Lung (tissue), 11 donors: ENCODE measurements at regions not wholly inside any gene's neighbourhood (a gene's known extent, or its start where the extent isn't known, plus 50 kb on each side); places are given as distances from the start of the nearest gene placed in this dataset.

Experiments used
- ATAC-seq: fragments of 200-7000 bp; cut with Tn5 transposase; one replicate; pipeline ENCODE4 v1.9.1; 2020; ENCODE audit warnings: moderate number of reproducible peaks; ENCODE audit not compliant: insufficient read depth, low FRiP score
- DNase-seq, 3 donors: peaks; one replicate each; pipeline ENCODE4 v3.0.0-alpha.2; 2013 to 2017
- H3K27ac ChIP-seq, 2 donors: one replicate each; pipeline ENCODE4 v1.5.1; 2013; ENCODE audit warnings: mild to moderate bottlenecking in 2 of 2, moderate library complexity in 2 of 2, control low read depth in 1 of 2, inconsistent platforms in 1 of 2, low read depth in 1 of 2, low read length in 1 of 2
- H3K27me3 ChIP-seq, 3 donors: one replicate each; pipeline ENCODE4 v1.5.1; 2013; ENCODE audit warnings: low read length in 2 of 3; ENCODE audit not compliant: control insufficient read depth in 3 of 3, insufficient read depth in 3 of 3
- H3K36me3 ChIP-seq, 4 donors: one replicate each; pipeline ENCODE4 v1.5.1; 2013; ENCODE audit warnings: low read length in 4 of 4, mild to moderate bottlenecking in 1 of 4, moderate library complexity in 1 of 4; ENCODE audit not compliant: control insufficient read depth in 4 of 4, insufficient read depth in 4 of 4
- H3K4me1 ChIP-seq, 5 donors: one replicate each; pipeline ENCODE4 v1.5.1; 2013; ENCODE audit warnings: low read length in 5 of 5, mild to moderate bottlenecking in 2 of 5, moderate library complexity in 1 of 5; ENCODE audit not compliant: control insufficient read depth in 5 of 5, insufficient read depth in 5 of 5
- H3K4me3 ChIP-seq: one replicate; pipeline ENCODE4 v1.5.1; 2013; ENCODE audit warnings: mild to moderate bottlenecking, control low read depth, moderate library complexity
- H3K9ac ChIP-seq, 2 donors: one replicate each; pipeline ENCODE4 v1.5.1; 2013; ENCODE audit warnings: low read length in 2 of 2, control low read depth in 1 of 2; ENCODE audit not compliant: insufficient read depth in 1 of 2
- H3K9me3 ChIP-seq, 4 donors: one replicate each; pipeline ENCODE4 v1.5.1; 2013; ENCODE audit warnings: low read length in 3 of 4, mild to moderate bottlenecking in 1 of 4, moderate library complexity in 1 of 4; ENCODE audit not compliant: control insufficient read depth in 4 of 4, insufficient read depth in 3 of 4
- CTCF ChIP-seq: IDR thresholded peaks from 2 replicates; pipeline ENCODE4 v1.5.1; 2012; ENCODE audit warnings: mild to moderate bottlenecking; ENCODE audit errors: control extremely low read depth, extremely low read depth
- WGBS, 2 donors: extraction: QIAGEN DNeasy Blood & Tissue Kit; methylation state at CpG; one replicate each; pipeline ENCODE4 v1.1.7; 2013; 5-methylcytosine and 5-hydroxymethylcytosine counted together
- donor health status: control.
- donor health status: control.
- donor health status: Bipolar disorder and iron deficiency.
- donor health status: healthy.
- donor health status: DM: yes; HTN: yes; CAD: no.

GRCh38 chr18:37741032-37741623 lies 175.5 kb upstream of the CELF4 start:
- DNase-seq: no peak
- Histone ChIP-seq H3K27ac (no peak overlapping the region), H3K9ac (no peak overlapping the region), H3K4me1 (peaks cover 0 to 6% (median 0%) of the 10 kb centered on the region in 5 donors), H3K36me3 (no peaks in the 10 kb centered on the region), H3K9me3 (no peaks in the 10 kb centered on the region), H3K27me3 (no peaks in the 10 kb centered on the region), H3K4me3 (no peak overlapping the region)
- TF ChIP-seq CTCF: no peak
- WGBS, 2 donors: 73 to 81% methylated on average over 7 of the region's 7 CpGs
- no peak for ATAC-seq

- 87 to 91% methylated on average over 4 of the region's 4 CpGs for WGBS, 2 donors
Observed at GRCh38 chr18:37734406-37734805, 168.8 kb upstream of the CELF4 start.

GRCh38 chr18:37729716-37730115 lies 164.1 kb upstream of the CELF4 start:
- H3K27me3 ChIP-seq: no peaks in the 10 kb centered on the region
- no peaks in the 10 kb centered on the region for H3K36me3 ChIP-seq
- H3K9ac ChIP-seq: no peak overlapping the region
- H3K27ac ChIP-seq: no peak overlapping the region
- TF ChIP-seq CTCF: no peak
- H3K9me3 ChIP-seq: no peaks in the 10 kb centered on the region
- WGBS, 2 donors: 88% methylated on average over 5 of the region's 5 CpGs
- ATAC-seq (no peak), DNase-seq (no peak)
- no peak overlapping the region for H3K4me3 ChIP-seq
- peaks cover 0 to 1% (median 0%) of the 10 kb centered on the region in 5 donors for H3K4me1 ChIP-seq

More at GRCh38 chr18:37734406-37734805, 168.8 kb upstream of the CELF4 start:
- TF ChIP-seq CTCF: no peak
- no peak for ATAC-seq
- Histone ChIP-seq H3K27me3 (no peaks in the 10 kb centered on the region), H3K27ac (no peak overlapping the region), H3K9ac (no peak overlapping the region), H3K4me3 (no peak overlapping the region), H3K9me3 (no peaks in the 10 kb centered on the region), H3K4me1 (no peaks in the 10 kb centered on the region), H3K36me3 (no peaks in the 10 kb centered on the region)
- no peak for DNase-seq

GRCh38 chr18:37724206-37724605 lies 158.6 kb upstream of the CELF4 start:
- no peaks in the 10 kb centered on the region for H3K9me3 ChIP-seq
- ATAC-seq (no peak), DNase-seq (no peak)
- H3K27me3 ChIP-seq: no peaks in the 10 kb centered on the region
- H3K27ac ChIP-seq: no peak overlapping the region
- 84 to 89% methylated on average over 4 of the region's 4 CpGs for WGBS, 2 donors
- H3K36me3 ChIP-seq: no peaks in the 10 kb centered on the region
- no peak overlapping the region for H3K4me3 ChIP-seq
- peaks cover 0 to 1% (median 0%) of the 10 kb centered on the region in 5 donors for H3K4me1 ChIP-seq
- TF ChIP-seq CTCF: no peak
- H3K9ac ChIP-seq: no peak overlapping the region
